ENCODE measurements at regions not wholly inside any gene's neighbourhood (a gene's known extent, or its start where the extent isn't known, plus 50 kb on each side); places are given as distances from the start of the nearest gene placed in this dataset.

DNA sequence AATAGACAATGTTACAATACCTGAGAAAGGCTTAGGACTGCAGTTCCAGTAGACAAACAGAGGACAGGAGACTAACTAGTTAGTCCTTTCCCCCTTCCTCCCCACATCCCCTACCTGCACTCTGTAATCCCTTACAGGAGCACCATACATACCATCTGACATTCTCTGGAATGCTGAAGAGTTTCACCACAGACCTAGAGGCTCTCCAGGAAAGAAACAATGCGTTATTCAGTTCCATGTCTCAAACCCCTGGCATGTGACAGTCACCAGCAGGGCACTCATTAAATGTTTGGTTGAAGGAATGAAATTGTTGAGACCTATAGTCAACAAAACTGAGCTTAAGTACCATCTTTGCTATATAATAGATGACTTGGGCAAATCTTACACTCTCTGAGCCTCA lies 100.2 kb upstream of the USP38 start:
- Histone ChIP-seq H3K9me3 (no peaks in the 10 kb centered on the region), H3K4me3 (no peak overlapping the region), H3K27me3 (no peaks in the 10 kb centered on the region), H3K36me3 (no peaks in the 10 kb centered on the region), H3K4me1 (peaks cover 0 to 8% (median 0%) of the 10 kb centered on the region in 9 donors), H3K27ac (no peak overlapping the region)
- ATAC-seq (no peak), DNase-seq (no peak)
- intact Hi-C loops (cut with DNase I): no loop called here
- TF ChIP-seq, protein P1, sequence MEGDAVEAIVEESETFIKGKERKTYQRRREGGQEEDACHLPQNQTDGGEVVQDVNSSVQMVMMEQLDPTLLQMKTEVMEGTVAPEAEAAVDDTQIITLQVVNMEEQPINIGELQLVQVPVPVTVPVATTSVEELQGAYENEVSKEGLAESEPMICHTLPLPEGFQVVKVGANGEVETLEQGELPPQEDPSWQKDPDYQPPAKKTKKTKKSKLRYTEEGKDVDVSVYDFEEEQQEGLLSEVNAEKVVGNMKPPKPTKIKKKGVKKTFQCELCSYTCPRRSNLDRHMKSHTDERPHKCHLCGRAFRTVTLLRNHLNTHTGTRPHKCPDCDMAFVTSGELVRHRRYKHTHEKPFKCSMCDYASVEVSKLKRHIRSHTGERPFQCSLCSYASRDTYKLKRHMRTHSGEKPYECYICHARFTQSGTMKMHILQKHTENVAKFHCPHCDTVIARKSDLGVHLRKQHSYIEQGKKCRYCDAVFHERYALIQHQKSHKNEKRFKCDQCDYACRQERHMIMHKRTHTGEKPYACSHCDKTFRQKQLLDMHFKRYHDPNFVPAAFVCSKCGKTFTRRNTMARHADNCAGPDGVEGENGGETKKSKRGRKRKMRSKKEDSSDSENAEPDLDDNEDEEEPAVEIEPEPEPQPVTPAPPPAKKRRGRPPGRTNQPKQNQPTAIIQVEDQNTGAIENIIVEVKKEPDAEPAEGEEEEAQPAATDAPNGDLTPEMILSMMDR (IDR thresholded peaks at IDR 0.05): no peak
- 79 to 81% methylated on average over 1 of the region's 1 CpG for WGBS, 2 donors

DNA sequence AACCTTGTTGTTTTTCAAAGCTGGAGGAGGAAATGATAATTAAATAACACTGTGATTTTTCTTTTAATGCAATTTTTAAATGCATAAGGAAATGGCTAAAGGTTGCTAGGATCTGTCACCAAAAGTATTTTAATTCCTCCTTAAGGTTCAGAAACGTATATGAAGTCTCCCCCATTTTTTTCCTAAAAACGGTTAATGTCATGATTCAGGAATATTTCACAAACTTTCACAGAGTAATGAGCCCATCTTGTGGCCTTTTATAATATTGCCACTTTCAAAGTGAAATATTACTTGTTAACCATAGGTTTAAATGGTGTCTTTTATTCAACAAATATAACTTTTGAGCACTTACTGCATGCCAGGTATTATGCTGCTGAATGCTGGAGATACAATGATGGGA lies 99.5 kb upstream of the USP38 start:
- WGBS, 2 donors: 26 to 45% methylated on average over 2 of the region's 2 CpGs

DNA sequence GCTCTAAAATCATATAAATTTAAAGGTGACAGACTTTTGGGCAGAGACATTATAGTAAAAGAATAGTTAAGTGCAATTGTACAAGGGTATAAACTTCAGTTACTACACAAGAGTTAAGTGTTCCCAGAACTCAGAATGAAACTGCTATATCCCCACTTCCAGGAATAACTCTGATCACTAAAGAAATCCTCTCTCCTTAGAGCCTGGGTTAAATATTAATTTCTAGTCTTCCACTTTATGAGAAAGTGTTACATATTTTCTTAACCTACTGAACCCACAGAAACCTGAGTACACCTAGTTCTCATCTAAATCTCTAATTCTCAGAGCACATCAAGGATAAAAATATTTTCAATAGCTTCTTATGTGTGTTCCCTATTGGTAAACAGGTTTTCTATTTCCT lies 99.1 kb upstream of the USP38 start:
- TF ChIP-seq, protein P1 (IDR thresholded peaks at IDR 0.05): peak in 1 of 9 donors; percentile 3
- no peak for DNase-seq
- H3K4me3 ChIP-seq: no peak overlapping the region
- no peak overlapping the region for H3K27ac ChIP-seq
- H3K36me3 ChIP-seq: no peaks in the 10 kb centered on the region
- intact Hi-C loops (cut with DNase I): no loop called here
- H3K4me1 ChIP-seq: peaks cover 0 to 8% (median 0%) of the 10 kb centered on the region in 9 donors
- no peaks in the 10 kb centered on the region for H3K27me3 ChIP-seq
- H3K9me3 ChIP-seq: peaks cover 0 to 4% (median 0%) of the 10 kb centered on the region in 11 donors
- no peak for ATAC-seq

More for the DNA sequence above, 99.5 kb upstream of the USP38 start:
- intact Hi-C loops (cut with DNase I): no loop called here
- Histone ChIP-seq H3K4me1 (peaks cover 0 to 8% (median 0%) of the 10 kb centered on the region in 9 donors), H3K9me3 (peaks cover 0 to 4% (median 0%) of the 10 kb centered on the region in 11 donors), H3K4me3 (no peak overlapping the region), H3K27me3 (no peaks in the 10 kb centered on the region), H3K36me3 (no peaks in the 10 kb centered on the region), H3K27ac (no peak overlapping the region)
- DNase-seq: no peak
- ATAC-seq: no peak
- TF ChIP-seq, protein P1 (IDR thresholded peaks at IDR 0.05): peak in 5 of 9 donors; percentile 16 to 28 (median 24)

DNA sequence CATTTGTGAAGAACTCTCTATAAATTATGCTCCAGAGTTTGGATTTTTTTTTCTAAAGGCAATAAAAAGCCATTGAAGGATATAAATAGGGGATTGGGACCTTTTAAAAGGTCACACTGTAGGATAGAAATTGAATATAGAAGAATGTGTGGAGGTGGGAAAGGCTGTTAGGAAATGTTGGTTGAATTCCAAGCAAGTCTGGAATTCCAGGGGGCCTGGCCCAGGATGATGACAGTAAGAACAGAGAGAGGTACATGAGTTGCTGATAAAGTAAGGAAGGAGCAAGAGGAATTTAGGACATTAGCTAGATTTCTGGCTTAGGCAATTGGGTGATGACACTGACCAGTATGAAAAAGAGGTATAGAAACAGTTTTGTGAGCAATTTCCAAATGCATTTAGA lies 95.4 kb upstream of the USP38 start:
- H3K27me3 ChIP-seq: no peaks in the 10 kb centered on the region
- DNase-seq (no peak), ATAC-seq (no peak)
- H3K4me3 ChIP-seq: no peak overlapping the region
- intact Hi-C loops (cut with DNase I): no loop called here
- no peak overlapping the region for H3K27ac ChIP-seq
- TF ChIP-seq, protein P1 (IDR thresholded peaks at IDR 0.05): no peak
- no peaks in the 10 kb centered on the region for H3K4me1 ChIP-seq
- H3K9me3 ChIP-seq: peaks cover 0 to 4% (median 0%) of the 10 kb centered on the region in 11 donors
- H3K36me3 ChIP-seq: no peaks in the 10 kb centered on the region

DNA sequence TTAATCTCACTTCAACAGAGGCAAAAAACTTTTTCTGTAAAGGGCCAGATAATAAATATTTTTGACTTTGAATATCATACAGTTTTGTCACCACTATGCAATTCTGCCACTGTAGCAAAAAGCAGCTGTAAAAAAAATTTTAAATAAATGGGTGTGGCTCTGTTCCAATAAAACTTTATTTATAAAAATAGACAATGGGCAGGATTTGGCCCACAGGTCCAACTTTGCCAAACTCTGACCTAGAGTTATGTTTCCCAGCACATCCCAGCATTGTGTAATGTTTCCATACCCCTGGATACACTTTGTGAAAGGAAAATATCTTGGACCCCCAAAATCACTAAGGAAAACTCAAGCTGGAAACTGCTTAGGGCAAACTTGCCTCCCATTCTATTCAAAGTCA lies 94.9 kb upstream of the USP38 start:
- no peaks in the 10 kb centered on the region for H3K4me1 ChIP-seq
- H3K27me3 ChIP-seq: no peaks in the 10 kb centered on the region
- ATAC-seq (no peak), DNase-seq (no peak)
- no peak overlapping the region for H3K4me3 ChIP-seq
- H3K9me3 ChIP-seq: peaks cover 0 to 4% (median 0%) of the 10 kb centered on the region in 11 donors
- TF ChIP-seq, protein P1 (IDR thresholded peaks at IDR 0.05): no peak
- no peaks in the 10 kb centered on the region for H3K36me3 ChIP-seq
- no peak overlapping the region for H3K27ac ChIP-seq
- intact Hi-C loops (cut with DNase I): no loop called here
